ENCODE measurements at regions not wholly inside any gene's neighbourhood (a gene's known extent, or its start where the extent isn't known, plus 50 kb on each side); places are given as distances from the start of the nearest gene placed in this dataset.

DNA sequence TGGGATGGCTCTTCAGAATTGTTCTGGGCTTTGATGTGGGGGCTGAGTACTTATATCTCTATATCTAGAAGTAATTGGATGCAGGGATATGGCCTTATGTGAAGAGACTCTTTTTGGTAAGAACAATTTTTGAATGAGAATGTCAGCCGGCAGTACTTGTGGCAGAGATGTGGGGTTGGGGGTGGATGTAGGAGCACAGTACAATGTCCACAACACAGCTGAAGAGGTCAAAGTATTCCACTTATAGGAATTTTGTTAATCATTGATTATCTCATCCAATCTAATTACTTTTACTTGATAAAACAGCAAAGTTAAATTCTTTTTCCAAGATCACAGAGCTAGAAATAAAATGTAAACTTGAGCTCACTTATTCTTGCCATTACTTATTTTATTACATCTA lies 391.4 kb downstream of the TEX13C start:
- H3K4me1 ChIP-seq (ENCODE audit: control insufficient read depth, insufficient read depth, low read length): no peaks in the 10 kb centered on the region
- H3K36me3 ChIP-seq (ENCODE audit: control insufficient read depth, insufficient read depth, low read length): no peaks in the 10 kb centered on the region
- H3K4me3 ChIP-seq (ENCODE audit: low read depth, low read length): no peak overlapping the region
- H3K9me3 ChIP-seq (ENCODE audit: control insufficient read depth, insufficient read depth, low read depth, low read length): peaks cover 4% of the 10 kb centered on the region; the same call in 1 of the 2 replicates
- no peaks in the 10 kb centered on the region; the same call in 1 of the 2 replicates for H3K27me3 ChIP-seq (ENCODE audit: control insufficient read depth, insufficient read depth, low read length)
- no peak overlapping the region for H3K27ac ChIP-seq (ENCODE audit: low read depth, low read length)
- H3K9ac ChIP-seq (ENCODE audit: low read length): no peak overlapping the region

DNA sequence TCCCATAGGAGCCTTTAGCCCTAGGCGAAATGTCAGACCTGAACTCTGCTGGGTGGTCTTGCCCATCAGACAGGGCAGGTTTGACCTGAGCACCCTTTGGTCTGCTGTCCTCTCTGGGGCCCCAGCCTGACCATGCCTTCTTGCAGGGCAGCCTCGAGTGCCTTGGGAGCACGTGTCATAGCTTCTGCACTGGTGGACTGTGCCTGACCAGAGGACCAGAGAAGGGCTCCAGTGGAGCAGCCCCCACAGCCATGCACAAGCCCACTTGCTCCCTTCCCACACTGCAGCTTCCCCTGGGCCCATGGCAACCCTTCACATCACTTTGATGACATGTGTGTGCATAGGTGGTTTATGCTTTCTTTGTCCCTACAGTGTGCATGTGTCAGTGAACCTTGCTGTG lies 394.0 kb downstream of the TEX13C start:
- no peaks in the 10 kb centered on the region for H3K36me3 ChIP-seq (ENCODE audit: control insufficient read depth, insufficient read depth, low read length)
- H3K27me3 ChIP-seq (ENCODE audit: control insufficient read depth, insufficient read depth, low read length): no peaks in the 10 kb centered on the region; the same call in 1 of the 2 replicates
- peaks cover 9% of the 10 kb centered on the region; the same call in 1 of the 2 replicates for H3K9me3 ChIP-seq (ENCODE audit: control insufficient read depth, insufficient read depth, low read depth, low read length)
- no peak overlapping the region for H3K27ac ChIP-seq (ENCODE audit: low read depth, low read length)
- no peaks in the 10 kb centered on the region for H3K4me1 ChIP-seq (ENCODE audit: control insufficient read depth, insufficient read depth, low read length)
- H3K9ac ChIP-seq (ENCODE audit: low read length): no peak overlapping the region
- H3K4me3 ChIP-seq (ENCODE audit: low read depth, low read length): no peak overlapping the region

- Histone ChIP-seq H3K27ac (ENCODE audit: low read depth, low read length) (no peak overlapping the region), H3K36me3 (ENCODE audit: control insufficient read depth, insufficient read depth, low read length) (no peaks in the 10 kb centered on the region), H3K4me3 (ENCODE audit: low read depth, low read length) (no peak overlapping the region), H3K9me3 (ENCODE audit: control insufficient read depth, insufficient read depth, low read depth, low read length) (peaks cover 12% of the 10 kb centered on the region; the same call in 1 of the 2 replicates), H3K27me3 (ENCODE audit: control insufficient read depth, insufficient read depth, low read length) (no peaks in the 10 kb centered on the region; the same call in 1 of the 2 replicates), H3K9ac (ENCODE audit: low read length) (no peak overlapping the region), H3K4me1 (ENCODE audit: control insufficient read depth, insufficient read depth, low read length) (no peaks in the 10 kb centered on the region)
Observed at GRCh38 chrX:125727117-125727516, 407.4 kb downstream of the TEX13C start.

DNA sequence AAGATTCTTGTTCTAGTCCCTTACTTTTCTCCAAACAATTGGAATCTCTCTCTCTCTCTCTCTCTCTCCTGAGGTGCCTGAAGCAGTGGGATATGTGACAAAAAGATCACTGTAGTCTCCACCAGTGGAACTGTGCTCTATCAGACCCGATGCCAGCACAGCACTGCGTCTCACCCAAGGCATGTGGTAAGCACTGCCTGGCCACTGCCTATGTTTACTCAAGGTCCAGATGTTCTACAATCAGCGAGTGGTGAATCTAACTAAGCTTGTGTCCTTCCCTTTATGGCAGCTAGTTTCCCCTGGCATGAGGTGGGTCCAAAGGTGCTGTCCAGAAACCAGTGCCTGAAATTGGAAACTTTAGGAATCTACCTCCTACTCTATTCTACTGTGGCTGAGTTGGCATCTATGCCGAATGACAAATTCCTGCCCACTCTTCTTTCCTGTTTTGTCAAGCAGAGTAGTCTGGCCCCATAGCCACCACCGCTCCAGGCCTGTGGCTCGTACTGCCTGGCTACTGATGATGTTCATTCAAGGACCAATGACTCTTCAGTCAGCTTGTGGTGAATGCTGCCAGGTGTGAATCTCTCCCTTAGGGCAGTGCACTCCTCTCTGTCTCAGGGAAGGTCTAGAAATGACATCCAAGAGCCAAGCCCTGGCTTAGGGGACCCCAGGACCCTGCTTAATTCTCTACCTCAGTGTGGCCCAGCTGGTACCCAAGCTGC lies 416.5 kb downstream of the TEX13C start:
- Histone ChIP-seq H3K9ac (ENCODE audit: low read length) (no peak overlapping the region), H3K4me1 (ENCODE audit: control insufficient read depth, insufficient read depth, low read length) (no peaks in the 10 kb centered on the region), H3K4me3 (ENCODE audit: low read depth, low read length) (no peak overlapping the region), H3K36me3 (ENCODE audit: control insufficient read depth, insufficient read depth, low read length) (no peaks in the 10 kb centered on the region), H3K9me3 (ENCODE audit: control insufficient read depth, insufficient read depth, low read depth, low read length) (no peaks in the 10 kb centered on the region), H3K27ac (ENCODE audit: low read depth, low read length) (no peak overlapping the region), H3K27me3 (ENCODE audit: control insufficient read depth, insufficient read depth, low read length) (no peaks in the 10 kb centered on the region; the same call in 1 of the 2 replicates)

DNA sequence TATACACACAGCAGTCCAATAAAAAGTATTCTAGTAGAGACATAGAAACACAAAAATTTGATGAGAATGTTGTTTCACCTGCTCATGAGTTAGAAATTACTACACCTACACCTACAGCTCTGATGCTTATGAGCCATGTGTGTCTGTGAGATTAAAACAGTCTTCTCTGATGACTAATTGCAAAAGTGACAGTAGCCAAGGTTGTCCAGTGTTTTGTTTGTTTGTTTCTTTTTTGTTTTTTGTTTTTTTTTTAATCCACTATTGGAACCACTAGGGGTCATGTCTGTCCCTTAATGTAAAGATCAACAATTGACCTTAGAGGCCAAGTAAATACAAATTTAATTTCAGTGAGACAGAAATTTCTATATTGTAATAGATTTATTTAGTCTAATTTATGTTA lies 423.1 kb downstream of the TEX13C start:
- Histone ChIP-seq H3K9ac (ENCODE audit: low read length) (no peak overlapping the region), H3K9me3 (ENCODE audit: control insufficient read depth, insufficient read depth, low read depth, low read length) (no peaks in the 10 kb centered on the region), H3K4me3 (ENCODE audit: low read depth, low read length) (no peak overlapping the region), H3K36me3 (ENCODE audit: control insufficient read depth, insufficient read depth, low read length) (no peaks in the 10 kb centered on the region), H3K27me3 (ENCODE audit: control insufficient read depth, insufficient read depth, low read length) (no peaks in the 10 kb centered on the region; the same call in 1 of the 2 replicates), H3K4me1 (ENCODE audit: control insufficient read depth, insufficient read depth, low read length) (no peaks in the 10 kb centered on the region), H3K27ac (ENCODE audit: low read depth, low read length) (no peak overlapping the region)

DNA sequence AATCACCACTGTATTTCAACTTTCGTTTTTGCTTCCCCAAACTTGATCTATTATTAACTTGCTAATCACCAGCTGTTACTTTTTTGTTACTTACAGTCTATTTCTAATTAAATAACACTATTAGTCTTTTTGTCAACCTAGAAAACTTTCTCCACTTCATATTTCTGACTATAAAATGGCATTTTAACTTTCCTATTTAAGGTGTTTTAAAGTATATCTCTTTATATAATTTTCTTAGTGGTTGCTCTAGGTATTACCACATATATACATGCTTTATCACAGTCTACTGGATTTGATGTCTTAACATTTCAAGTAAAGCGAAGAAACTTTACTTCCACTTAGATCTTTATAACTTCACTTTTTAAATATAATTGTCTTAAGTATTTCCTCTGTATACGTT lies 421.2 kb downstream of the DCAF12L2 start:
- H3K4me3 ChIP-seq (ENCODE audit: low read depth, low read length): no peak overlapping the region
- no peak overlapping the region for H3K9ac ChIP-seq (ENCODE audit: low read length)
- no peaks in the 10 kb centered on the region for H3K36me3 ChIP-seq (ENCODE audit: control insufficient read depth, insufficient read depth, low read length)
- H3K4me1 ChIP-seq (ENCODE audit: control insufficient read depth, insufficient read depth, low read length): no peaks in the 10 kb centered on the region
- H3K27me3 ChIP-seq (ENCODE audit: control insufficient read depth, insufficient read depth, low read length): no peaks in the 10 kb centered on the region; the same call in 1 of the 2 replicates
- H3K27ac ChIP-seq (ENCODE audit: low read depth, low read length): no peak overlapping the region
- H3K9me3 ChIP-seq (ENCODE audit: control insufficient read depth, insufficient read depth, low read depth, low read length): no peaks in the 10 kb centered on the region

GRCh38 chrX:125757794-125758564 lies 408.1 kb downstream of the DCAF12L2 start:
- no peak overlapping the region for H3K9ac ChIP-seq (ENCODE audit: low read length)
- no peaks in the 10 kb centered on the region; the same call in 1 of the 2 replicates for H3K27me3 ChIP-seq (ENCODE audit: control insufficient read depth, insufficient read depth, low read length)

GRCh38 chrX:125758819-125759218 lies 407.3 kb downstream of the DCAF12L2 start:
- Histone ChIP-seq H3K27ac (ENCODE audit: low read depth, low read length) (no peak overlapping the region), H3K9ac (ENCODE audit: low read length) (no peak overlapping the region), H3K36me3 (ENCODE audit: control insufficient read depth, insufficient read depth, low read length) (no peaks in the 10 kb centered on the region), H3K9me3 (ENCODE audit: control insufficient read depth, insufficient read depth, low read depth, low read length) (peaks cover 13% of the 10 kb centered on the region), H3K27me3 (ENCODE audit: control insufficient read depth, insufficient read depth, low read length) (no peaks in the 10 kb centered on the region; the same call in 1 of the 2 replicates), H3K4me3 (ENCODE audit: low read depth, low read length) (no peak overlapping the region), H3K4me1 (ENCODE audit: control insufficient read depth, insufficient read depth, low read length) (no peaks in the 10 kb centered on the region)

More at GRCh38 chrX:125757794-125758564, 408.1 kb downstream of the DCAF12L2 start:
- Histone ChIP-seq H3K9me3 (ENCODE audit: control insufficient read depth, insufficient read depth, low read depth, low read length) (peaks cover 7% of the 10 kb centered on the region), H3K4me3 (ENCODE audit: low read depth, low read length) (no peak overlapping the region), H3K27ac (ENCODE audit: low read depth, low read length) (no peak overlapping the region), H3K4me1 (ENCODE audit: control insufficient read depth, insufficient read depth, low read length) (no peaks in the 10 kb centered on the region), H3K36me3 (ENCODE audit: control insufficient read depth, insufficient read depth, low read length) (no peaks in the 10 kb centered on the region)

GRCh38 chrX:125762954-125763353 lies 403.1 kb downstream of the DCAF12L2 start:
- H3K9ac ChIP-seq (ENCODE audit: low read length): no peak overlapping the region
- H3K36me3 ChIP-seq (ENCODE audit: control insufficient read depth, insufficient read depth, low read length): no peaks in the 10 kb centered on the region
- no peak overlapping the region for H3K27ac ChIP-seq (ENCODE audit: low read depth, low read length)
- peaks cover 18% of the 10 kb centered on the region for H3K9me3 ChIP-seq (ENCODE audit: control insufficient read depth, insufficient read depth, low read depth, low read length)
- H3K4me3 ChIP-seq (ENCODE audit: low read depth, low read length): no peak overlapping the region
- H3K27me3 ChIP-seq (ENCODE audit: control insufficient read depth, insufficient read depth, low read length): no peaks in the 10 kb centered on the region; the same call in 1 of the 2 replicates
- H3K4me1 ChIP-seq (ENCODE audit: control insufficient read depth, insufficient read depth, low read length): no peaks in the 10 kb centered on the region

- no peak overlapping the region for H3K27ac ChIP-seq (ENCODE audit: low read depth, low read length)
- H3K9ac ChIP-seq (ENCODE audit: low read length): no peak overlapping the region
Observed at GRCh38 chrX:125765347-125765746, 400.7 kb downstream of the DCAF12L2 start.

DNA sequence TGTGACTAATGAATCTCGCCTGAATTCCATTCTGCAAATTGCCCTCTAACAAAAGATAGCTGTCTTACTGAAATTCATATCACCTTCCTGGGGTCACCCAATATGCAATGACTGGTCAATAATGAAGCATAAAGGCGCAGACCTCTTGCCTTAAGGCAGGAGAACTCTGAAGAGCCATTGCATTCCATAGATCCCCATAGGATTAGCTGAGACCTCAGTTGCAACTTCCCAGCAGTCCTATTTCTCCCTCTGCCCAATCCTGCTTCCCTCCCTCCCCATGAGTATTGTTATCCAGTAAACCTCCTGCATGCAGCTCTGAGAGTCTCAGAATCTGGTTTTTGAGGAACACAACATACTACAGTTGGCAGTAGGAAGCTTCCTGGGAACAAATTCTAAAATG lies 396.5 kb downstream of the DCAF12L2 start:
- Histone ChIP-seq H3K9me3 (ENCODE audit: control insufficient read depth, insufficient read depth, low read depth, low read length) (peaks cover under 1% of the 10 kb centered on the region; the same call in 1 of the 2 replicates), H3K36me3 (ENCODE audit: control insufficient read depth, insufficient read depth, low read length) (no peaks in the 10 kb centered on the region)

More at GRCh38 chrX:125765347-125765746, 400.7 kb downstream of the DCAF12L2 start:
- Histone ChIP-seq H3K27me3 (ENCODE audit: control insufficient read depth, insufficient read depth, low read length) (no peaks in the 10 kb centered on the region; the same call in 1 of the 2 replicates), H3K4me3 (ENCODE audit: low read depth, low read length) (no peak overlapping the region), H3K9me3 (ENCODE audit: control insufficient read depth, insufficient read depth, low read depth, low read length) (peaks cover 18% of the 10 kb centered on the region), H3K4me1 (ENCODE audit: control insufficient read depth, insufficient read depth, low read length) (peaks cover 4% of the 10 kb centered on the region; the same call in 1 of the 2 replicates), H3K36me3 (ENCODE audit: control insufficient read depth, insufficient read depth, low read length) (no peaks in the 10 kb centered on the region)

More for the DNA sequence above, 396.5 kb downstream of the DCAF12L2 start:
- peaks cover 4% of the 10 kb centered on the region; the same call in 1 of the 2 replicates for H3K4me1 ChIP-seq (ENCODE audit: control insufficient read depth, insufficient read depth, low read length)
- no peaks in the 10 kb centered on the region; the same call in 1 of the 2 replicates for H3K27me3 ChIP-seq (ENCODE audit: control insufficient read depth, insufficient read depth, low read length)
- no peak overlapping the region for H3K9ac ChIP-seq (ENCODE audit: low read length)
- H3K4me3 ChIP-seq (ENCODE audit: low read depth, low read length): no peak overlapping the region
- no peak overlapping the region for H3K27ac ChIP-seq (ENCODE audit: low read depth, low read length)
